ENCODE measurements at regions not wholly inside any gene's neighbourhood (a gene's known extent, or its start where the extent isn't known, plus 50 kb on each side); places are given as distances from the start of the nearest gene placed in this dataset.

GRCh38 chr13:44224450-44225149 lies 149.0 kb upstream of the SERP2 start:
- Histone ChIP-seq H3K4me1 (ENCODE audit: control insufficient read depth in 2 of 2, insufficient read depth in 2 of 2, low read length in 2 of 2) (peaks cover 0 to 4% of the 10 kb centered on the region in 2 donors), H3K4me3 (ENCODE audit: low read length in 2 of 2) (no peak overlapping the region), H3K27me3 (ENCODE audit: control insufficient read depth in 2 of 2, insufficient read depth in 1 of 2, low read length in 1 of 2) (no peaks in the 10 kb centered on the region), H3K27ac (ENCODE audit: low read depth in 1 of 2, low read length in 1 of 2) (no peak overlapping the region), H3K36me3 (ENCODE audit: control insufficient read depth in 2 of 2, insufficient read depth in 2 of 2, low read length in 1 of 2) (no peaks in the 10 kb centered on the region), H3K9me3 (ENCODE audit: control insufficient read depth in 2 of 2, insufficient read depth in 1 of 2, low read length in 1 of 2) (no peaks in the 10 kb centered on the region)
- WGBS, result 95% methylated on average over 2 of the region's 2 CpGs
- DNase-seq (ENCODE audit: low read depth in 6 of 9, low spot score in 9 of 9), result no peak

GRCh38 chr13:44229371-44230030 lies 144.1 kb upstream of the SERP2 start:
- Histone ChIP-seq H3K4me3 (ENCODE audit: low read length in 2 of 2) (no peak overlapping the region), H3K4me1 (ENCODE audit: control insufficient read depth in 2 of 2, insufficient read depth in 2 of 2, low read length in 2 of 2) (peaks cover 0 to 18% of the 10 kb centered on the region in 2 donors), H3K27ac (ENCODE audit: low read depth in 1 of 2, low read length in 1 of 2) (no peak overlapping the region), H3K9me3 (ENCODE audit: control insufficient read depth in 2 of 2, insufficient read depth in 1 of 2, low read length in 1 of 2) (no peaks in the 10 kb centered on the region), H3K27me3 (ENCODE audit: control insufficient read depth in 2 of 2, insufficient read depth in 1 of 2, low read length in 1 of 2) (no peaks in the 10 kb centered on the region), H3K36me3 (ENCODE audit: control insufficient read depth in 2 of 2, insufficient read depth in 2 of 2, low read length in 1 of 2) (no peaks in the 10 kb centered on the region)
- no peak for DNase-seq (ENCODE audit: low read depth in 6 of 9, low spot score in 9 of 9)
- 94% methylated on average over 11 of the region's 11 CpGs for WGBS

GRCh38 chr13:44230071-44230470 lies 143.6 kb upstream of the SERP2 start:
- peaks cover 6 to 20% of the 10 kb centered on the region in 2 donors for H3K4me1 ChIP-seq (ENCODE audit: control insufficient read depth in 2 of 2, insufficient read depth in 2 of 2, low read length in 2 of 2)
- no peak for DNase-seq (ENCODE audit: low read depth in 6 of 9, low spot score in 9 of 9)
- no peaks in the 10 kb centered on the region for H3K9me3 ChIP-seq (ENCODE audit: control insufficient read depth in 2 of 2, insufficient read depth in 1 of 2, low read length in 1 of 2)
- no peaks in the 10 kb centered on the region for H3K36me3 ChIP-seq (ENCODE audit: control insufficient read depth in 2 of 2, insufficient read depth in 2 of 2, low read length in 1 of 2)
- no peaks in the 10 kb centered on the region for H3K27me3 ChIP-seq (ENCODE audit: control insufficient read depth in 2 of 2, insufficient read depth in 1 of 2, low read length in 1 of 2)
- WGBS, result 96% methylated on average over 7 of the region's 7 CpGs
- no peak overlapping the region for H3K4me3 ChIP-seq (ENCODE audit: low read length in 2 of 2)
- H3K27ac ChIP-seq (ENCODE audit: low read depth in 1 of 2, low read length in 1 of 2), result no peak overlapping the region

- Histone ChIP-seq H3K27ac (ENCODE audit: low read depth in 1 of 2, low read length in 1 of 2) (no peak overlapping the region), H3K27me3 (ENCODE audit: control insufficient read depth in 2 of 2, insufficient read depth in 1 of 2, low read length in 1 of 2) (no peaks in the 10 kb centered on the region), H3K36me3 (ENCODE audit: control insufficient read depth in 2 of 2, insufficient read depth in 2 of 2, low read length in 1 of 2) (no peaks in the 10 kb centered on the region), H3K4me1 (ENCODE audit: control insufficient read depth in 2 of 2, insufficient read depth in 2 of 2, low read length in 2 of 2) (peaks cover 6 to 20% of the 10 kb centered on the region in 2 donors), H3K9me3 (ENCODE audit: control insufficient read depth in 2 of 2, insufficient read depth in 1 of 2, low read length in 1 of 2) (no peaks in the 10 kb centered on the region), H3K4me3 (ENCODE audit: low read length in 2 of 2) (no peak overlapping the region)
- DNase-seq (ENCODE audit: low read depth in 6 of 9, low spot score in 9 of 9), result no peak
- 96% methylated on average over 6 of the region's 6 CpGs for WGBS
These were observed 142.9 kb upstream of the SERP2 start for GRCh38 chr13:44230736-44231135.

- peak overlapping the region; percentile 65 to 75 for H3K27ac ChIP-seq (ENCODE audit: low read depth in 1 of 2, low read length in 1 of 2)
- no peaks in the 10 kb centered on the region for H3K9me3 ChIP-seq (ENCODE audit: control insufficient read depth in 2 of 2, insufficient read depth in 1 of 2, low read length in 1 of 2)
- no peak overlapping the region for H3K4me3 ChIP-seq (ENCODE audit: low read length in 2 of 2)
- H3K4me1 ChIP-seq (ENCODE audit: control insufficient read depth in 2 of 2, insufficient read depth in 2 of 2, low read length in 2 of 2), result peaks cover 10 to 31% of the 10 kb centered on the region in 2 donors
- H3K36me3 ChIP-seq (ENCODE audit: control insufficient read depth in 2 of 2, insufficient read depth in 2 of 2, low read length in 1 of 2), result no peaks in the 10 kb centered on the region
- DNase-seq (ENCODE audit: low read depth in 6 of 9, low spot score in 9 of 9), result peak in 1 of 9 donors; percentile 28
- 96% methylated on average over 15 of the region's 15 CpGs for WGBS
- H3K27me3 ChIP-seq (ENCODE audit: control insufficient read depth in 2 of 2, insufficient read depth in 1 of 2, low read length in 1 of 2), result no peaks in the 10 kb centered on the region
These were observed 141.7 kb upstream of the SERP2 start for GRCh38 chr13:44231786-44232516.

GRCh38 chr13:44232774-44233173 lies 140.8 kb upstream of the SERP2 start:
- H3K27ac ChIP-seq (ENCODE audit: low read depth in 1 of 2, low read length in 1 of 2), result peak overlapping the region; percentile 27 to 71
- no peak for DNase-seq (ENCODE audit: low read depth in 6 of 9, low spot score in 9 of 9)
- peaks cover 14 to 39% of the 10 kb centered on the region in 2 donors for H3K4me1 ChIP-seq (ENCODE audit: control insufficient read depth in 2 of 2, insufficient read depth in 2 of 2, low read length in 2 of 2)
- no peaks in the 10 kb centered on the region for H3K27me3 ChIP-seq (ENCODE audit: control insufficient read depth in 2 of 2, insufficient read depth in 1 of 2, low read length in 1 of 2)
- H3K4me3 ChIP-seq (ENCODE audit: low read length in 2 of 2), result no peak overlapping the region
- no peaks in the 10 kb centered on the region for H3K9me3 ChIP-seq (ENCODE audit: control insufficient read depth in 2 of 2, insufficient read depth in 1 of 2, low read length in 1 of 2)
- no peaks in the 10 kb centered on the region for H3K36me3 ChIP-seq (ENCODE audit: control insufficient read depth in 2 of 2, insufficient read depth in 2 of 2, low read length in 1 of 2)
- WGBS, result 89% methylated on average over 6 of the region's 6 CpGs

- Histone ChIP-seq H3K36me3 (ENCODE audit: control insufficient read depth in 2 of 2, insufficient read depth in 2 of 2, low read length in 1 of 2) (no peaks in the 10 kb centered on the region), H3K4me3 (ENCODE audit: low read length in 2 of 2) (no peak overlapping the region), H3K4me1 (ENCODE audit: control insufficient read depth in 2 of 2, insufficient read depth in 2 of 2, low read length in 2 of 2) (peaks cover 14 to 46% of the 10 kb centered on the region in 2 donors), H3K9me3 (ENCODE audit: control insufficient read depth in 2 of 2, insufficient read depth in 1 of 2, low read length in 1 of 2) (no peaks in the 10 kb centered on the region), H3K27me3 (ENCODE audit: control insufficient read depth in 2 of 2, insufficient read depth in 1 of 2, low read length in 1 of 2) (no peaks in the 10 kb centered on the region), H3K27ac (ENCODE audit: low read depth in 1 of 2, low read length in 1 of 2) (no peak overlapping the region)
- 92% methylated on average over 1 of the region's 1 CpG for WGBS
- no peak for DNase-seq (ENCODE audit: low read depth in 6 of 9, low spot score in 9 of 9)
These were observed 139.1 kb upstream of the SERP2 start for GRCh38 chr13:44234566-44234965.

GRCh38 chr13:44236370-44236769 lies 137.3 kb upstream of the SERP2 start:
- 98% methylated on average over 1 of the region's 1 CpG for WGBS
- Histone ChIP-seq H3K4me3 (ENCODE audit: low read length in 2 of 2) (no peak overlapping the region), H3K36me3 (ENCODE audit: control insufficient read depth in 2 of 2, insufficient read depth in 2 of 2, low read length in 1 of 2) (no peaks in the 10 kb centered on the region), H3K4me1 (ENCODE audit: control insufficient read depth in 2 of 2, insufficient read depth in 2 of 2, low read length in 2 of 2) (peaks cover 14 to 51% of the 10 kb centered on the region in 2 donors), H3K27me3 (ENCODE audit: control insufficient read depth in 2 of 2, insufficient read depth in 1 of 2, low read length in 1 of 2) (no peaks in the 10 kb centered on the region), H3K27ac (ENCODE audit: low read depth in 1 of 2, low read length in 1 of 2) (peak overlapping the region in 1 of 2 donors; percentile 55), H3K9me3 (ENCODE audit: control insufficient read depth in 2 of 2, insufficient read depth in 1 of 2, low read length in 1 of 2) (no peaks in the 10 kb centered on the region)
- DNase-seq (ENCODE audit: low read depth in 6 of 9, low spot score in 9 of 9), result no peak

GRCh38 chr13:44236801-44237207 lies 136.8 kb upstream of the SERP2 start:
- 96% methylated on average over 5 of the region's 5 CpGs for WGBS
- DNase-seq (ENCODE audit: low read depth in 6 of 9, low spot score in 9 of 9), result no peak
- Histone ChIP-seq H3K27ac (ENCODE audit: low read depth in 1 of 2, low read length in 1 of 2) (peak overlapping the region in 1 of 2 donors; percentile 55), H3K36me3 (ENCODE audit: control insufficient read depth in 2 of 2, insufficient read depth in 2 of 2, low read length in 1 of 2) (no peaks in the 10 kb centered on the region), H3K4me1 (ENCODE audit: control insufficient read depth in 2 of 2, insufficient read depth in 2 of 2, low read length in 2 of 2) (peaks cover 14 to 51% of the 10 kb centered on the region in 2 donors), H3K4me3 (ENCODE audit: low read length in 2 of 2) (no peak overlapping the region), H3K27me3 (ENCODE audit: control insufficient read depth in 2 of 2, insufficient read depth in 1 of 2, low read length in 1 of 2) (no peaks in the 10 kb centered on the region), H3K9me3 (ENCODE audit: control insufficient read depth in 2 of 2, insufficient read depth in 1 of 2, low read length in 1 of 2) (no peaks in the 10 kb centered on the region)
